GM19397 (cell line): ENCODE measurements at regions not wholly inside any gene's neighbourhood (a gene's known extent, or its start where the extent isn't known, plus 50 kb on each side); places are given as distances from the start of the nearest gene placed in this dataset.

Experiments
- ATAC-seq: cut with Tn5 transposase; IDR thresholded peaks from one replicate; pipeline ENCODE4 v1.9.1; 2021; ENCODE audit warnings: mild to moderate bottlenecking, moderate library complexity; ENCODE audit not compliant: unreplicated experiment

- no peak for ATAC-seq
Measured at GRCh38 chr15:69529961-69530633, 77.5 kb downstream of the RPLP1 start.

GRCh38 chr15:69530991-69531664 is 78.5 kb downstream of the RPLP1 start:
- ATAC-seq: no peak

- ATAC-seq: no peak
Measured at GRCh38 chr15:69531665-69532027, 79.0 kb downstream of the RPLP1 start.

- ATAC-seq: no peak
Measured at GRCh38 chr15:69532066-69532465, 79.4 kb downstream of the RPLP1 start.

- ATAC-seq: no peak
Measured at GRCh38 chr15:69532856-69533255, 80.2 kb downstream of the RPLP1 start.

GRCh38 chr15:69533522-69533921 is 80.9 kb downstream of the RPLP1 start:
- no peak for ATAC-seq

GRCh38 chr15:69535101-69535638 is 82.6 kb downstream of the RPLP1 start:
- no peak for ATAC-seq

- ATAC-seq: no peak
Measured at GRCh38 chr15:69535998-69536397, 83.4 kb downstream of the RPLP1 start.

- no peak for ATAC-seq
Measured at GRCh38 chr15:69536726-69537512, 84.3 kb downstream of the RPLP1 start.

- no peak for ATAC-seq
Measured at GRCh38 chr15:69537901-69538300, 85.3 kb downstream of the RPLP1 start.

GRCh38 chr15:69538379-69538778 is 85.8 kb downstream of the RPLP1 start:
- no peak for ATAC-seq

- no peak for ATAC-seq
Measured at GRCh38 chr15:69539345-69539744, 86.7 kb downstream of the RPLP1 start.

GRCh38 chr15:69540622-69541021 is 88.0 kb downstream of the RPLP1 start:
- no peak for ATAC-seq

- ATAC-seq: no peak
Measured at GRCh38 chr15:69542028-69542427, 89.4 kb downstream of the RPLP1 start.

GRCh38 chr15:69543681-69544364 is 91.2 kb downstream of the RPLP1 start:
- ATAC-seq: no peak

GRCh38 chr15:69544365-69545113 is 91.9 kb downstream of the RPLP1 start:
- ATAC-seq: no peak

- no peak for ATAC-seq
Measured at GRCh38 chr15:69546182-69546581, 93.6 kb downstream of the RPLP1 start.

- ATAC-seq: no peak
Measured at GRCh38 chr15:69548395-69549180, 96.0 kb downstream of the RPLP1 start.

- no peak for ATAC-seq
Measured at GRCh38 chr15:69551391-69552056, 98.9 kb downstream of the RPLP1 start.
